ENCODE measurements at regions not wholly inside any gene's neighbourhood (a gene's known extent, or its start where the extent isn't known, plus 50 kb on each side); places are given as distances from the start of the nearest gene placed in this dataset.

- TF ChIP-seq CTCF (IDR thresholded peaks at IDR 0.05) (no peak), POLR2A (IDR thresholded peaks at IDR 0.05) (no peak)
Observed at GRCh38 chr2:223270548-223270947, 218.6 kb downstream of the KCNE4 start.
